ENCODE measurements at regions not wholly inside any gene's neighbourhood (a gene's known extent, or its start where the extent isn't known, plus 50 kb on each side); places are given as distances from the start of the nearest gene placed in this dataset.

GRCh38 chr2:196538646-196539045 lies 100.9 kb upstream of the CCDC150 start:
- TF ChIP-seq CTCF (IDR thresholded peaks at IDR 0.05) (no peak), POLR2A (IDR thresholded peaks at IDR 0.05) (no peak)
